ENCODE measurements at regions not wholly inside any gene's neighbourhood (a gene's known extent, or its start where the extent isn't known, plus 50 kb on each side); places are given as distances from the start of the nearest gene placed in this dataset.

DNA sequence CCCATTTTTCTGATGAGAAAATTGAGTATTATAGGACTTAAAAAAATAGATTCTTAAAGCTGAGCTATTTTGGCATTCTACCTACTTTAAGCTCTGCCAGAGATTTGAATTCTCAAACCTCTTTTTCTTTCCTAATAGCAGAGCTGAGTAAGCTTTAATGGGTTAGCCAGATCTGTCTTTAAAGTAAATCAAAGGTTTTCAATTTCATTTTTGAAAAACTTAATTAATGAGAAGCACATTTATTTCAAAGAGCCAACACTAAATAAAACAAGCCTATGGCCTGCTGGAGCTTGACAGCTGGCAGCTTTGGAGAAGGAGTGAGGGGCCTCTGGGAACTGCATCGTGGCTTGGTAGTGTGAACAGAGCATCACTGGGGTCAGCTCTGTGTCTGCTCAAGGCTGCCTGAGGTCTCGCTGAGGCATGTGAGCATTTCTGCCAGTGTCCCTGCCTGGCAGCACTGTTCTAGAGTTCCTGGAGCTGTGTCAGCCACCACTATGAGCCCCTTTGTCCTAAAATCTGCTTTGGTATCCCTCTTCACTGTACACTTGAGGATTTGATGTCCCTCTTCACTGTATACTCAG, 50.4 kb upstream of the PRSS23 start:
- Histone ChIP-seq H3K4me1 (ENCODE audit: insufficient read depth, low read length) (peaks cover 11% of the 10 kb centered on the region), H3K4me3 (ENCODE audit: low read length) (no peak overlapping the region), H2AFZ (ENCODE audit: low read depth, low read length) (no peak overlapping the region), H3K27me3 (ENCODE audit: insufficient read depth, low read length) (no peaks in the 10 kb centered on the region), H3K36me3 (ENCODE audit: insufficient read depth, low read length) (no peaks in the 10 kb centered on the region), H3K9me3 (ENCODE audit: low read length) (no peaks in the 10 kb centered on the region)

DNA sequence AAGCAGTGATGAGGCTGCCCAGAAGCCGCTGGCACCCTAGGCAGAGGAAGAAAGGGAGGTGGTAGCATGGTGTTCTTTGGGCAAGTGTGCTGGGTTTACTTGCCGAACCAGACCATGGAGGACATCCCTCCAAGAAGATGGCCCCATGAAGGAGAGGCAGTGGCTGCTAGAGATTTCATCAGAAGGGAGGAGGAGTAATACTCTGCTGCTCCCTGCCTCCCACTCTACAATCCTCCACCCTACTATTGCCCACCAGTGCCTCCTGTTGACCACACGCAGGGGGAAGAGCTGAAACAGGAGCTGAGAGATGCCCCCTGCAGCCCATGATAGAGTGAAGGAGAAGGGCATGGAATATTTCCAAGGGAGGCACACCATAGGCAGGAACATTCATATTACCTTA, 51.0 kb upstream of the PRSS23 start:
- H3K36me3 ChIP-seq (ENCODE audit: insufficient read depth, low read length) = no peaks in the 10 kb centered on the region
- H3K9me3 ChIP-seq (ENCODE audit: low read length) = no peaks in the 10 kb centered on the region
- peaks cover 5% of the 10 kb centered on the region for H3K4me1 ChIP-seq (ENCODE audit: insufficient read depth, low read length)
- H3K27me3 ChIP-seq (ENCODE audit: insufficient read depth, low read length) = no peaks in the 10 kb centered on the region
- H3K4me3 ChIP-seq (ENCODE audit: low read length) = no peak overlapping the region
- H2AFZ ChIP-seq (ENCODE audit: low read depth, low read length) = no peak overlapping the region

DNA sequence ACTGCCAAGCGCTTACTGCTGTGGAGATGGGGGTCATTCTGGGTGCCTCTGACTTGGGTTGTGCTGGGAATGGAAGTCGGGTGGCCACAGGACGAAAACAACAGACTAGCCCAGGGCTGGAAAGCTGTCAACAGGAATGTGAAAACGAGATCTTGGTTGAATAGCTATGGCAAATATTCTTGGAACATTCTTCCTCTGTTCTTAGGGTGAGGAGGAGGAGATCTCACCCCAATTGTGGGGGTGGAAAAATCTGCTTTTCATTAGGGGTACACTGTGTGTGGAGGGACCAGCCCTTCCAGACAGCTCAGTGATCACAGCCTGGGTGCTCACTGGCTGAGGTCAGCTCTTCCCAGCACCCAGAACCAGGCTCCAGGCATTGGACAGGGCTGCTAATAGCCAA, 52.0 kb upstream of the PRSS23 start:
- Histone ChIP-seq H3K27me3 (ENCODE audit: insufficient read depth, low read length) (no peaks in the 10 kb centered on the region), H3K4me1 (ENCODE audit: insufficient read depth, low read length) (peaks cover 10% of the 10 kb centered on the region), H3K36me3 (ENCODE audit: insufficient read depth, low read length) (no peaks in the 10 kb centered on the region), H3K4me3 (ENCODE audit: low read length) (no peak overlapping the region), H3K9me3 (ENCODE audit: low read length) (no peaks in the 10 kb centered on the region), H2AFZ (ENCODE audit: low read depth, low read length) (no peak overlapping the region)

DNA sequence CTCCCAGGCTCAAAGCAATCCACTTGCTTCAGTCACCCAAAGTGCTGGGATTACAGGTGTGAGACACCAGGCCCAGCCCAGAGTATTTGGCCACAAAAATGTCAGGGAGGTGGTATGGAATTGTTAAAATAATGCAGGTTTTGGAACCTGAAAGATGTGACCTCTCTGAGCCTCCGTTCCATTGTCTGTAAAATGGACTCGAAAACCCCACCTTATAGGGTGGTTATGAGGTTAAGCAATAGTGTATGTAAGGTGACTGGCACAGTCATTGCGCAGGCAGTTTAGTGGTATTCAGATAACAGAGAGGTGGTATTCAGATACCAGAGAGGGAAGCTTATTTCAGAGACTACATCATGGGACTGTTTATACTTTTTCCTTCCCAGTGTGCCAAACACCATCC, 52.5 kb upstream of the PRSS23 start:
- Histone ChIP-seq H3K9me3 (ENCODE audit: low read length) (no peaks in the 10 kb centered on the region), H3K4me1 (ENCODE audit: insufficient read depth, low read length) (peaks cover 15% of the 10 kb centered on the region), H3K27me3 (ENCODE audit: insufficient read depth, low read length) (no peaks in the 10 kb centered on the region), H3K4me3 (ENCODE audit: low read length) (no peak overlapping the region), H2AFZ (ENCODE audit: low read depth, low read length) (no peak overlapping the region), H3K36me3 (ENCODE audit: insufficient read depth, low read length) (no peaks in the 10 kb centered on the region)

DNA sequence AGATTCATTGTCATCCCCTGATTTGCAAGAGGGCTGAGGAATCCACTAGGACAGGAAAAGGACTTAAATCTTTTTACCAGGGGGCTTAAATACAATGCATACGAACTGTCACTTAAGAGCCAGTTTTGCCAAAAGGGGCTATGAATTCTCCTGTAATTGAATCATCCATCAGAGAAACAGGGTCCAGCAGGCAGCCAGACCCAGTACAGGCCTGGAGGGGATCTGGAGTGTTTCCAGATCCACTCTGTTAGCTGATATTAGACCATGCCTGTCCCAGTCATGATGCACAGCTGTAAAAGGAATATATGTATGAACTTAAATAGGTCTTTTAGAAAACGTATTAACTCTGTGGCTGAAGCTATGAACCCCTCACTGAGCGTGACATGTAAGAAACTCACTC, 53.8 kb upstream of the PRSS23 start:
- Histone ChIP-seq H2AFZ (ENCODE audit: low read depth, low read length) (no peak overlapping the region), H3K27me3 (ENCODE audit: insufficient read depth, low read length) (no peaks in the 10 kb centered on the region), H3K4me1 (ENCODE audit: insufficient read depth, low read length) (peaks cover 23% of the 10 kb centered on the region), H3K4me3 (ENCODE audit: low read length) (no peak overlapping the region), H3K9me3 (ENCODE audit: low read length) (no peaks in the 10 kb centered on the region), H3K36me3 (ENCODE audit: insufficient read depth, low read length) (no peaks in the 10 kb centered on the region)

DNA sequence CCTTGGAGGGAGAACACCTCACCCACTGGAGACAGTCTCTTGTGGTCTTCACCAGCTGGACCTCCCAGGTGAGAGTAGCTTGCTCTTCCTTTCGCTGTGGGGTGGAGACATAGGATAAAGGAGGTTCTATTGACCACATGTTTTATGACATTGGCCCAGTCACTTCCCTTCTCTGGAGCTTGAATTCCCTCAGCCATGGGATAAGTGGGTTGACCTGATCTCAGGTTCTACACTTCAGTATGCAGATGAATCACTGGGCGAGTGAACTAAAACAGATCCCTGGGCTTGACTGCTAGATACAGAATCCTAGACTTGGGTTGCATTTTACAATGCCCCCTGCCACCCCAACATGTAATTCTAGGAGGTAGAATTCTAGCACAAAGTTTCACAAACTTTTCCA, 54.8 kb upstream of the PRSS23 start:
- no peak overlapping the region for H3K4me3 ChIP-seq (ENCODE audit: low read length)
- H3K4me1 ChIP-seq (ENCODE audit: insufficient read depth, low read length) = peaks cover 32% of the 10 kb centered on the region
- H3K9me3 ChIP-seq (ENCODE audit: low read length) = no peaks in the 10 kb centered on the region
- H2AFZ ChIP-seq (ENCODE audit: low read depth, low read length) = no peak overlapping the region
- H3K27me3 ChIP-seq (ENCODE audit: insufficient read depth, low read length) = no peaks in the 10 kb centered on the region
- H3K36me3 ChIP-seq (ENCODE audit: insufficient read depth, low read length) = no peaks in the 10 kb centered on the region

DNA sequence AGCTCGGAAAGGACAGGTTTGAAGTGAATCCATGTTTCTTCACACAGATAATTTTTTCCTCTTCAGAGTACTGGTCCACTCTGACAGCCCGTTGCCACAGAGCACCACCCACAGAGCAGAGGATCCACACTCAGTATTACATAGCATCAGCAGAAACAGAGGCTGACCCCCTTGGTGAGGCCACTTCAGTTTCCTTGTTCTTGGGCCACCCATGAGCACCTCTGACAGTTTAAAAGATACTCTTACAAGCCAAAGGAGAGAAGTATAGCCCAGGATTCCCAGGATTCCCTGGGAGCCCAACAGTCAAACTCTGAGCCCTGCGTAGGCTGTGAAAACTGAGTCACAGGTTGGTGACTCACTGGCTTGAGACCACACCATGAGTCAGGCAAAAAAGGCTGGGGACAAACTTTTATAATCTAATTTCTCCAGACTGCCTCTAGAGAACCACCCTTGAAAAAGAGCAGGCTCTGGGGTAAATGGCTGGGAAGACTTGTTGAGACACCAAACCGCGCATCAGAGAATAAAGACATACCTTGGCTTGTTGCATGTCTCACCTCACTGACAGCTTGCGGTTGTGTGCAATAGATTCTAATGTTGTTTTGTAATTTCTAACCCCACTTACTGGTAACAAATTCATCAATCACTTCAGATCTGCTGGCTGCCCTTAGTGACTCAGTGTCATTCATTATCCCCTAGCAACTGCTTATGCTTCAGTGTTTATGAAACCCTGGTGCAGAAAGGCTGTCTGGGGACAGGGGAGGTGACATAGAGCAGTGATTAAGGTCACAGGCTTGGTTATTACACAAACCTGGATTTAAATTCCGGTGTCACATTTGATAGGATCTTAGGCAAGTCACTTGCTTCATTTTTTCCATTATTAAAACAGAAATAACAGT, 56.9 kb upstream of the PRSS23 start:
- no peak overlapping the region for H2AFZ ChIP-seq (ENCODE audit: low read depth, low read length)
- H3K36me3 ChIP-seq (ENCODE audit: insufficient read depth, low read length) = no peaks in the 10 kb centered on the region
- peaks cover 38% of the 10 kb centered on the region for H3K4me1 ChIP-seq (ENCODE audit: insufficient read depth, low read length)
- no peaks in the 10 kb centered on the region for H3K27me3 ChIP-seq (ENCODE audit: insufficient read depth, low read length)
- no peaks in the 10 kb centered on the region for H3K9me3 ChIP-seq (ENCODE audit: low read length)
- H3K4me3 ChIP-seq (ENCODE audit: low read length) = no peak overlapping the region

DNA sequence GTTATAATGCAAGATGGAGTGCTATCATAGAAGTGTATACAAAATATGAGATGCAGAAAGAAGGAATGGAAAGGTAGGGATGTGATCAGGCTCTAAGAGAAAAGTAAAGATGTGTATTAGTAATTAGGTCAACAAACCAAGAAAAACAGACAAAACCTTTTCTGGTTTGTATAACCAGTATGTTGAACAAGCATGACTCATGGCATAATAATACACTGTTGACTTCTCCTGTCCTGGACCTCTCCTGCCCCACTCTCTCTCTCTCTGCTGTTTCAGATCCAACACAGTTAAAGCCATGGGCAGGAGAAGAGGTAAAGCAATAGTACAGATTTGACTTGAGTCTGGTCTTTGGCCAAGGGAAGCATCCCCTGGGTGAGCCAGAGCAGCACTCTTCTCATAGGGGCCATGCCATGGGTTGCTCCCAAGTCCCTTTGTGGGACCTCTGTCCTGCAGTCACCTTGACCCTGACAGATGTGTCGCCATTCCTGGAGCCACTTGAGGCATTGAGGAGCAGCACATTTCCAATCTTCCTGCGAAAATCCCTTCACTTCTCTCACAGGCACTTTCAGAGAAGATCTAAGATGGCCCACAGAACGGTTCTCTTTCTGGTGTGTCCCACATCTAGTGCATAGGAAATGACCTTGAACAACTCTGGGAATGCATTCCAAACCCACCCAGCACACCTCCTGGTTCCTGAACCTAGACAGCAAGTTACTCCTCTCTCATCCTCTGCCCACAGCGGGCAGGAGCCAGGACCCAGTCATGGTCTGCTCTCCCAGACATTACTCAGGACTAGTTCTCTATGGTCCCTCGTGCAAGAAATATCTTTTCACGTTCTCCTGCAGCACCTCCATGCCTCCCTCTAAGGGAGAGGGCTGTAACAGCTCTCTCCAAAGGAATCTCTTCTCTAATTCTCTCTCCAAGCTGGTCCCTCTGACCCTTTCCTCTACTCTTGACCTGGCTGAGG, 58.2 kb upstream of the PRSS23 start:
- no peaks in the 10 kb centered on the region for H3K36me3 ChIP-seq (ENCODE audit: insufficient read depth, low read length)
- H2AFZ ChIP-seq (ENCODE audit: low read depth, low read length) = no peak overlapping the region

DNA sequence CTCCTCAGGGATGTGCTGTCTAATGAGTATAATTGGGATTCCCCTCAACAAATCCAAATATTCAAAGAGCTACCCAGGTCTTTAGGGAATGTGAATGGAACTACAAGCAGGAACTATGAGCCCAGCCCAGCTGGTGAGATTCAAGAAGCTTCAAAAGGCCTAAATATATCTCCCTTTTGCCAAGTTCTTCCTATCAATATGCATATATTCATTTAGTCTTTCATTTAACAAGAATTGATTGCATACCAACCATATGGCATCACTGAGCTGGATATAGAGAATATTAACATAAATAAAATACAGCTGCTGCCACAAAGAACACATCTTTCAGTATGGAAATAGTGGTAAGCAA, 58.9 kb upstream of the PRSS23 start:
- H3K36me3 ChIP-seq (ENCODE audit: insufficient read depth, low read length) = no peaks in the 10 kb centered on the region
- no peaks in the 10 kb centered on the region for H3K9me3 ChIP-seq (ENCODE audit: low read length)
- H3K27me3 ChIP-seq (ENCODE audit: insufficient read depth, low read length) = no peaks in the 10 kb centered on the region
- H2AFZ ChIP-seq (ENCODE audit: low read depth, low read length) = peak overlapping the region; percentile 20
- no peak overlapping the region for H3K4me3 ChIP-seq (ENCODE audit: low read length)
- H3K4me1 ChIP-seq (ENCODE audit: insufficient read depth, low read length) = peaks cover 38% of the 10 kb centered on the region

More for the DNA sequence above, 58.2 kb upstream of the PRSS23 start:
- no peaks in the 10 kb centered on the region for H3K9me3 ChIP-seq (ENCODE audit: low read length)
- H3K27me3 ChIP-seq (ENCODE audit: insufficient read depth, low read length) = no peaks in the 10 kb centered on the region
- no peak overlapping the region for H3K4me3 ChIP-seq (ENCODE audit: low read length)
- peaks cover 38% of the 10 kb centered on the region for H3K4me1 ChIP-seq (ENCODE audit: insufficient read depth, low read length)

DNA sequence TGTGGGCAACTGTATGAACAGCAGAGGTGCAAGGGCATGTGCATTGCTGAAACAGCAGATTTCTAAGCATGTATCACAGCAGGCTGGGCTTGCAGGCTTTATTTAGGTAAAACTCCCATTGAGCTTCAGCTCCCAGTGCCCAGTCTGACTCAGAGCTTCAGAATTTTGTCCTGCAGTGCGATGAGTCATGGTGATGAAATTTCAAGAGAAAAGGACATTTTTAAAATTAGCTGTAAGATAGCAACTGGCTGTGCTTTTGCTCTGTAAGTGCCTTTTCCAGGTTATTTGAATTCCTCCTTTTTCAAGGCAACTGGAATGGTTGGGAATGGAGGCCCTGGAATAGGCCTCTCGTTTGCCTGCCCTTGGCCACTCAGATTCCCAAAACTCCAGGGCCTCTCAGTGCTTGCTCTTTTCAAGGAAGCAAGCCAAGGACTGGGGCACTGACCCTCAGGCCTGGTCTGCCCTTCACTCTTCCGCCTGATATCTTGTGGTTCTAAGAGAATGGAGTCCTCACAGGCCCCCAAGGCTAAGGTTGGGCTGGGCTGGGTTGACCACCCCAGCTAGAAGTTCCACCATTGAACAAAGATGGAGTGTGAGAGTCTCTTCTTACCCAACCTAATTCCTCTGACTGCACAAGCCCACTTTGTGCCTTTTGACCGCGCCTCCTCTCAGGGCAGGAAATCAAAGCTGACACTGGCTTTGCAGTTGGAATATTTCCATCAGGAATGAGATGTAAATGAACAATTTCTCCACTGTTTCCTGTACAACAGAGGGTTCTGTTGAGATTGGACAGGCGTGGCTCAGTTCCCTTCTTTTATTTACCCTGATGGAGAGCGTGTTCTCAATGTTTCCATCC, 59.5 kb upstream of the PRSS23 start:
- no peaks in the 10 kb centered on the region for H3K27me3 ChIP-seq (ENCODE audit: insufficient read depth, low read length)
- no peaks in the 10 kb centered on the region for H3K36me3 ChIP-seq (ENCODE audit: insufficient read depth, low read length)
- no peaks in the 10 kb centered on the region for H3K9me3 ChIP-seq (ENCODE audit: low read length)
- no peak overlapping the region for H3K4me3 ChIP-seq (ENCODE audit: low read length)
- H3K4me1 ChIP-seq (ENCODE audit: insufficient read depth, low read length) = peaks cover 42% of the 10 kb centered on the region
- H2AFZ ChIP-seq (ENCODE audit: low read depth, low read length) = peak overlapping the region; percentile 20

DNA sequence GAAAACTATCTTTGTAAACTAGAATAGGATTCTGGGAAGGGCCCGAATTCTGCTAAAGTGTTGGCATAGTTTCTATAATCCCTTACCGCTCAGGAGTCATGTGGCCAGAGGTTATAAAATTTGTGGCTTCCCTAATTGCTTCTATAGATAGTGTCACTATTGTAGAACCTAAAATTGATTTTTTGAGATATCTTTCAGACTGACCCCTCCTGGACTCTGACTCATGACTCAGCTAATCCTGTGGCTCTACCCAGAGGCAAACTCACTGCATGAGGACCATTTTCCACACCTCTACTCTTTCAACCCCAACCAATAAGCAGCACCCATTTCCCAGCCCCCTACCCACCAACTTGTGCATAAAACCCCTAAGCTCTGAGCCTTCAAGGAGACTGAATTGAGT, 61.8 kb upstream of the PRSS23 start:
- no peaks in the 10 kb centered on the region for H3K27me3 ChIP-seq (ENCODE audit: insufficient read depth, low read length)

DNA sequence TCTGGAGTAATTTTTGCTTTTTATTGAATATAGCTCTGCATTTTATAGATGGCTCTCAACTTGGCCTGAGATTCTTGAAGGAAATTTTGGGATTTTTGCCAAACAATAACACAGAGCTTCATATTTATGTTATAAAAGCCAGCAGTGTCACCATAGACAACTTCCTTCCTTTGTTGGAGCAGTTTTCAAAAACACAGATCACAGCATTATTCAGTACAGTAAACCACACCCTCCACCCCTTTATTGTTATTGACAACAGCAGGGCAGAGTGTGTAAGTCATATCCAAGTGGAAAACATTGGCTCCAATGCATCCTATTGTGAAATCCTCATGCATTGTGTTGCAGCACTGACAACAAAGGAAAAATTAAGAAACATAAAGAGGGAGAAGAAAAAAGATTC, 62.6 kb upstream of the PRSS23 start:
- Histone ChIP-seq H3K4me3 (ENCODE audit: low read length) (no peak overlapping the region), H3K27me3 (ENCODE audit: insufficient read depth, low read length) (no peaks in the 10 kb centered on the region), H3K36me3 (ENCODE audit: insufficient read depth, low read length) (no peaks in the 10 kb centered on the region), H3K9me3 (ENCODE audit: low read length) (no peaks in the 10 kb centered on the region), H2AFZ (ENCODE audit: low read depth, low read length) (no peak overlapping the region), H3K4me1 (ENCODE audit: insufficient read depth, low read length) (peaks cover 36% of the 10 kb centered on the region)

More for the DNA sequence above, 61.8 kb upstream of the PRSS23 start:
- Histone ChIP-seq H3K4me1 (ENCODE audit: insufficient read depth, low read length) (peaks cover 45% of the 10 kb centered on the region), H2AFZ (ENCODE audit: low read depth, low read length) (no peak overlapping the region), H3K4me3 (ENCODE audit: low read length) (no peak overlapping the region), H3K9me3 (ENCODE audit: low read length) (no peaks in the 10 kb centered on the region), H3K36me3 (ENCODE audit: insufficient read depth, low read length) (no peaks in the 10 kb centered on the region)
